ENCODE measurements at regions not wholly inside any gene's neighbourhood (a gene's known extent, or its start where the extent isn't known, plus 50 kb on each side); places are given as distances from the start of the nearest gene placed in this dataset.

GRCh38 chr2:215532844-215533243, 97.0 kb upstream of the FN1 start (continued):
- TF ChIP-seq ZNF830 (CRISPR knock-in tag; IDR thresholded peaks at IDR 0.05) (no peak), CCNT2 (IDR thresholded peaks at IDR 0.05; ENCODE audit: borderline replicate concordance, extremely low read depth, insufficient read length, low read depth, low read length) (peak; percentile 89), GTF2B (IDR thresholded peaks at IDR 0.05; ENCODE audit: extremely low read depth, insufficient read length) (no peak), FIP1L1 (IDR thresholded peaks at IDR 0.05; ENCODE audit: low read depth, low read length, poor library complexity, severe bottlenecking) (no peak), PHB (CRISPR knock-in tag; IDR thresholded peaks at IDR 0.05) (no peak), NR4A1 (CRISPR knock-in tag; IDR thresholded peaks at IDR 0.05) (no peak), NR4A1 (tag; IDR thresholded peaks at IDR 0.05) (no peak), ZNF282 (CRISPR knock-in tag; IDR thresholded peaks at IDR 0.05) (no peak), ZFP1 (CRISPR knock-in tag; IDR thresholded peaks at IDR 0.05) (no peak), ARID1B (IDR thresholded peaks at IDR 0.05) (peak; percentile 92), ELK3 (CRISPR knock-in tag; IDR thresholded peaks at IDR 0.05) (no peak), U2AF2 (optimal IDR thresholded peaks at IDR 0.05; ENCODE audit: low read depth, low read length) (no peak), MLX (CRISPR knock-in tag; conservative IDR thresholded peaks at IDR 0.05) (no peak), NKRF (IDR thresholded peaks at IDR 0.05; ENCODE audit: borderline replicate concordance) (no peak), GTF2A2 (tag; IDR thresholded peaks at IDR 0.05) (no peak), ARID3B (CRISPR knock-in tag; IDR thresholded peaks at IDR 0.05; ENCODE audit: borderline replicate concordance) (no peak), FOSL1 (tag; conservative IDR thresholded peaks at IDR 0.05) (peak; percentile 59), MCM5 (IDR thresholded peaks at IDR 0.05; ENCODE audit: low read depth) (no peak), SFPQ (IDR thresholded peaks at IDR 0.05; ENCODE audit: low read depth, low read length) (no peak), CREBBP (IDR thresholded peaks at IDR 0.05; ENCODE audit: low read depth, low read length) (no peak), ZNF717 (CRISPR knock-in tag; IDR thresholded peaks at IDR 0.05) (no peak), ZNF143 (CRISPR knock-in tag; IDR thresholded peaks at IDR 0.05) (no peak)
